ENCODE measurements at regions not wholly inside any gene's neighbourhood (a gene's known extent, or its start where the extent isn't known, plus 50 kb on each side); places are given as distances from the start of the nearest gene placed in this dataset.

GRCh38 chr4:24337451-24338190 lies 246.7 kb downstream of the DHX15 start:
- no peaks in the 10 kb centered on the region for H4K20me1 ChIP-seq (ENCODE audit: insufficient read depth, low read length, poor library complexity, severe bottlenecking)
- H3K9me3 ChIP-seq (ENCODE audit: insufficient read depth, low read depth, low read length), result peaks cover 3% of the 10 kb centered on the region; the same call in 1 of the 2 replicates
- H2AFZ ChIP-seq (ENCODE audit: low read length), result no peak overlapping the region
- no peak overlapping the region for H3K4me3 ChIP-seq (ENCODE audit: low read length, poor library complexity, severe bottlenecking)
- no peaks in the 10 kb centered on the region for H3K4me1 ChIP-seq (ENCODE audit: insufficient read depth, low read length, poor library complexity, severe bottlenecking)
- no peaks in the 10 kb centered on the region for H3K36me3 ChIP-seq (ENCODE audit: insufficient read depth, low read length)
- TF ChIP-seq CTCF (conservative IDR thresholded peaks at IDR 0.05; ENCODE audit: low read length), result no peak
- no peak for TF ChIP-seq EZH2phosphoT487 (IDR thresholded peaks at IDR 0.05; ENCODE audit: borderline replicate concordance)
- H3K27me3 ChIP-seq (ENCODE audit: insufficient read depth, low read length, poor library complexity, severe bottlenecking), result no peaks in the 10 kb centered on the region
- no peaks in the 10 kb centered on the region for H3K9me2 ChIP-seq (replicated peaks; ENCODE audit: low read depth, low read length)
- no peaks in the 10 kb centered on the region for H3F3A ChIP-seq (ENCODE audit: low read depth)
- H3K4me2 ChIP-seq (ENCODE audit: low read depth, low read length, poor library complexity, severe bottlenecking), result no peak overlapping the region
- no peaks in the 10 kb centered on the region for H3K79me2 ChIP-seq (ENCODE audit: insufficient read depth, low read length)
- H3K9ac ChIP-seq (ENCODE audit: low read depth, low read length, poor library complexity, severe bottlenecking), result no peak overlapping the region

GRCh38 chr4:24335616-24336015 lies 248.7 kb downstream of the DHX15 start:
- TF ChIP-seq EZH2phosphoT487 (IDR thresholded peaks at IDR 0.05; ENCODE audit: borderline replicate concordance), result no peak
- TF ChIP-seq CTCF (conservative IDR thresholded peaks at IDR 0.05; ENCODE audit: low read length), result no peak
- Histone ChIP-seq H3K4me1 (ENCODE audit: insufficient read depth, low read length, poor library complexity, severe bottlenecking) (no peaks in the 10 kb centered on the region), H3K36me3 (ENCODE audit: insufficient read depth, low read length) (no peaks in the 10 kb centered on the region)

DNA sequence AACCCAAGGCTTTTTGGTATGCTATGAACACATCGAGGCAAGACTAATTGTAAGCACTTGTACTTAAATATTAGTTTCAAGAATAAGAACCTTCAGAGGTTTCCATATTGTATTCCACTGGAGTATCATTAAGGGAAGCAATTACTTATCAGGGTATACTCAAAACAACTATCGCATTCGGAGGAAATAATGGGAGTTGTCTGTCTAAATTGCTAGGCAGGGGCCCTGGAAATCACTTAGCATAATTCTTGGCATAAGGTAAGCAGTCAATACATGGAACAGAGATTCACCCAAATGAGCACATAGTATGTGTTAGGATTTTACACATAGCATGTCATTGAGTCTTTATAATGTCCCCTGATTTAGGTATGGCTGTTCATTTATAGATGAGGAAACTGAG lies 249.4 kb downstream of the DHX15 start:
- Histone ChIP-seq H3K9me3 (ENCODE audit: insufficient read depth, low read depth, low read length) (peaks cover 3% of the 10 kb centered on the region; the same call in 1 of the 2 replicates), H4K20me1 (ENCODE audit: insufficient read depth, low read length, poor library complexity, severe bottlenecking) (no peaks in the 10 kb centered on the region), H3K4me1 (ENCODE audit: insufficient read depth, low read length, poor library complexity, severe bottlenecking) (no peaks in the 10 kb centered on the region), H3K4me3 (ENCODE audit: low read length, poor library complexity, severe bottlenecking) (no peak overlapping the region), H3K27me3 (ENCODE audit: insufficient read depth, low read length, poor library complexity, severe bottlenecking) (no peaks in the 10 kb centered on the region), H3K36me3 (ENCODE audit: insufficient read depth, low read length) (no peaks in the 10 kb centered on the region), H3K79me2 (ENCODE audit: insufficient read depth, low read length) (no peaks in the 10 kb centered on the region), H3K9me2 (replicated peaks; ENCODE audit: low read depth, low read length) (no peaks in the 10 kb centered on the region), H3F3A (ENCODE audit: low read depth) (no peaks in the 10 kb centered on the region), H2AFZ (ENCODE audit: low read length) (no peak overlapping the region), H3K4me2 (ENCODE audit: low read depth, low read length, poor library complexity, severe bottlenecking) (no peak overlapping the region), H3K9ac (ENCODE audit: low read depth, low read length, poor library complexity, severe bottlenecking) (no peak overlapping the region)
- no peak for TF ChIP-seq EZH2phosphoT487 (IDR thresholded peaks at IDR 0.05; ENCODE audit: borderline replicate concordance)
- TF ChIP-seq CTCF (conservative IDR thresholded peaks at IDR 0.05; ENCODE audit: low read length), result no peak

More at GRCh38 chr4:24335616-24336015, 248.7 kb downstream of the DHX15 start:
- no peaks in the 10 kb centered on the region for H3K27me3 ChIP-seq (ENCODE audit: insufficient read depth, low read length, poor library complexity, severe bottlenecking)
- H3K4me3 ChIP-seq (ENCODE audit: low read length, poor library complexity, severe bottlenecking), result no peak overlapping the region
- H3F3A ChIP-seq (ENCODE audit: low read depth), result no peaks in the 10 kb centered on the region
- peaks cover 3% of the 10 kb centered on the region; the same call in 1 of the 2 replicates for H3K9me3 ChIP-seq (ENCODE audit: insufficient read depth, low read depth, low read length)
- H2AFZ ChIP-seq (ENCODE audit: low read length), result no peak overlapping the region
- no peaks in the 10 kb centered on the region for H3K9me2 ChIP-seq (replicated peaks; ENCODE audit: low read depth, low read length)
- H3K4me2 ChIP-seq (ENCODE audit: low read depth, low read length, poor library complexity, severe bottlenecking), result no peak overlapping the region
- no peaks in the 10 kb centered on the region for H4K20me1 ChIP-seq (ENCODE audit: insufficient read depth, low read length, poor library complexity, severe bottlenecking)
- H3K9ac ChIP-seq (ENCODE audit: low read depth, low read length, poor library complexity, severe bottlenecking), result no peak overlapping the region
- H3K79me2 ChIP-seq (ENCODE audit: insufficient read depth, low read length), result no peaks in the 10 kb centered on the region
